Inferior parietal cortex (tissue), 1 donor: ENCODE measurements at regions not wholly inside any gene's neighbourhood (a gene's known extent, or its start where the extent isn't known, plus 50 kb on each side); places are given as distances from the start of the nearest gene placed in this dataset.

Experiments used
- DNase-seq: peaks from one replicate; pipeline ENCODE4 v3.0.0-alpha.2; 2016; ENCODE audit errors: extremely low spot score

GRCh38 chr16:73840728-73841127, 455.9 kb upstream of the PSMD7 start:
- no peak for DNase-seq

DNA sequence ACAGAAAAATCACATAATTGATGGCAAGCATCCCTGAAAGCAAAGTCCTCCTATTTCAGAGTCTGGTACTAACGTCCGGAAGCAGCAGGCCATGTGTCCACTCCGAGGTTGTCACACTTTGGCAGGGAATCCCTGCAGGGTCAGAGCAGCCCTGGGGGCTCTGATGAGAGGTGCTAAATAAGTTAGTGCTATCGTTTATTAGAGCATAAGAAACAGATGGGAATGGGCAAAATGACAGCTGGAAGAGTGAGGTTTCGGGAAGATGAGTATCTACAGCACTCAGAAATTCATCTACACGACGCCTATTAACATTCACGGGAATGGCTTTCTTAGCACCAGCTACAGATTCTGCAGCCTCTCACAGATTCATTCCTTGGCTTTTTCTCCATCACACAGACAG, 465.4 kb upstream of the PSMD7 start:
- no peak for DNase-seq

DNA sequence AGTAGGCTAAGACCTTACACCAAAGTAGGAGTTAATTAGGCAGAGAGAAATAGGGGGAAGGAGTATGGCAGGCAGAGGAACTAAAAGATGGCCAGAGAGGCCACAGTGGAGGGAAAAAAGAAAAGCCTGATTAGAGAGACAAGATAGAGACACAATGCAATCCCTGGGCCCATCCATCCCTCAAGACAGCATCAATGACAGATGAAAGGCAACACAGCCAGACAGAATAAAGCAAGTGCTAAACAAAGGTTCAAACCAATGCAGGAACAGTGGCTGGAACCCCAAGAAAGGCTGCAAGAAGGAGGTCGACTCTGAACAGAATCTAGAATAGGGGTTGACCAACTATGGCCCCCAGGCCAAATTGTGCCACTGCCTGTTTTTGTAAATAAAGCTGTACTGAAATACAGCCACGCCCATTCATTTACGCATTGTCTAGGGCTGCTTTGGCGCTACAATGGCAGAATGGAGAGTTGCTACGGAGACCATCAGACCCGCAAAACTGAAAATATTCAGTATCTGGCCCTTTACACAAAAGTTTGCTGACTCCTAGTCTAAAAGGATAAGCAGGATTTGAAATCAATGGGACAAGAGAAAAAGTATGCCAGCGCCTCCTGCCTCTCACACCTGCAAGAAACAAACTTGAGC, 473.3 kb upstream of the PSMD7 start:
- DNase-seq, result no peak

DNA sequence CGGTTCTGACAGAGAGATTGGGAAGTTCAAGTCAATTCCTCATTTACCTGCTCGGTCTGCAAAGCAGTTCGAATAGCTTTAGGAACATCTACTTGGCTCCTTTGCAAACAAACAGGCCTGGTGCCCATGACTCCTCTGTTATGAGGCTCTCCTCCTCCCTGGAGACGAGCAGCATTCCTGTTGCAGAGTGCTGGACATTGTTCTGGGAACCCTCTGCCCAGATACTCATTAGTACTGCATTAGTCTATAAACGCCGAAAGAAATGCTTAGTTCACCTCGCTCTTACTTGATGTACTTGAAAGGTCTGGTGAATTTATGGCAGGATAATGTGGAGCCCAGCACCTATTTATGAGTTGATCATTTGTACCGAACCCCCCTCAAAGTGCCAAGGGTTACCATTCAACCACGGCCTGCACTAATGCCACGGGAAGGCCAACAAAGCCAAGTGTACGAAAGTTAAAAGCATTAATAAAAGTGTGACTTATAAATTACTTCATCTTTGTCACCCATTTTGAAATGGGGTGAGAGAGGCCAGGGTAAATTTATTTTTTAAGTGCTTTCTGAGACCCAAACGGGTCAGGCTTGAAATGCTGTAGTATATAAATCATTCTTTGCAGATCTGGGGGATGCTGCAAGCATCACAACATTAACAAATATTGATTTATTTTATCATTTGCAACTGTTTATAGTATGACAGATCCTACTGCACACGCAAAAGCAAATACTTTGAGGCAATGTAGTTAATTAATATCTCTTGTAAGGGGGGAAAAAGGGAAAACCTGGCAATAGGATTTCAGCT, 478.9 kb upstream of the PSMD7 start:
- DNase-seq, result no peak

GRCh38 chr16:73813527-73813926, 483.1 kb upstream of the PSMD7 start:
- DNase-seq, result no peak

GRCh38 chr16:73804456-73804855, 492.2 kb upstream of the PSMD7 start:
- DNase-seq, result no peak

DNA sequence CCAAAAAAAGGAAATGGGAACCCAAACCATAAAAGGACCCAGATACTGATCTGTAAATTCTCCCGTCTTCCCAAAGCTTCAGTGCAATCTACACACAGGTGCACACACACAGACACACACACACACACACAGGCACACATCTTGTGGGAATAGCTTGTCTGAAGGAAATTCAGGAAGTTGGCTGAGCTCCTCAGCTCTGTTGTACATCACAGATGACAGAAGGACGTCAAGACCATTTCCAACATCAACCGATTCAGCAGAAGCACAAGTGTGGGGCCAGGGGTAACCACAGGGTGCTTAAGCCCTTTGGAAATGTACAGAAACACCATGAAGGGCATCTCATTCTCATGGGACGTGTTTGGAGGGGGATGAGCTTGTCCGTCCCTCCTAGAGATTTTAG, 498.1 kb upstream of the PSMD7 start:
- DNase-seq, result no peak

DNA sequence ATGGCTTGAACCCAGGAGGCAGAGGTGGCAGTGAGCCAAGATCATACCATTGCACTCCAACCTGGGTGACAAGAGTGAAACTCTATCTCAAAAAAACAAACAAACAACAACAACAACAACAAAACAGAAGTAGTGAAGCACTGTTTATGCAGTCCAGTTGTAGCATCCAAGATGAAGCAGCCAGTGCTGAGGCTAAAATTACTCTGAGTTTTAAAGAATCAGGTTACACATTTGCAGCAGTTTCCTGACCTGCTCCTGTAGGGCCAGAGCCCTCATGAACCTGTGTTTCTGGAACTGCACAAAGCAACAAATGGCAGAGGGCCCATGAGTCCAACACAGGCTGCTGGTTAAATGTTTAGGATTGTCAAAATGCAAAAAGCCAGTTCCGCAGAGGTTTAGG, 499.5 kb upstream of the PSMD7 start:
- no peak for DNase-seq

GRCh38 chr16:73796241-73796640, 500.4 kb upstream of the PSMD7 start:
- DNase-seq, result no peak

DNA sequence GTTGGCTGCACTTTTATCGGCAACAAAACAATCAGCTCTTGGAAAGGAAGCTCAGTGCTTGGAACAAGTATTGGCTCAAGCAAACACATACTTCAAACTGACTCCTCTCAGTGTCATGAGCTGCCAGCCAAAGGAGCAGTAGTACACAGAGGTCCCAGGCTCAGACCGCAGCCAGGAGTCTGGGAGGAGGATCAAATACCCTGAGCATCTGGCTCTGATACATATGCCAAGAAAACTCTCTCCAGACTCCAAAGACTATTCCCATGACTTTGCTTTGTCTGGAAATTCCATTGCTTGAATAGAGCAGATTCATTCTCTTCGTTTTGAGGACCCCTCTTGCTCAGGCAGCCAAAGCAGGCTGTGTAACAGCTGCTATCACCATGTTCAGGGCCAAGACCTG, 501.6 kb upstream of the PSMD7 start:
- no peak for DNase-seq

DNA sequence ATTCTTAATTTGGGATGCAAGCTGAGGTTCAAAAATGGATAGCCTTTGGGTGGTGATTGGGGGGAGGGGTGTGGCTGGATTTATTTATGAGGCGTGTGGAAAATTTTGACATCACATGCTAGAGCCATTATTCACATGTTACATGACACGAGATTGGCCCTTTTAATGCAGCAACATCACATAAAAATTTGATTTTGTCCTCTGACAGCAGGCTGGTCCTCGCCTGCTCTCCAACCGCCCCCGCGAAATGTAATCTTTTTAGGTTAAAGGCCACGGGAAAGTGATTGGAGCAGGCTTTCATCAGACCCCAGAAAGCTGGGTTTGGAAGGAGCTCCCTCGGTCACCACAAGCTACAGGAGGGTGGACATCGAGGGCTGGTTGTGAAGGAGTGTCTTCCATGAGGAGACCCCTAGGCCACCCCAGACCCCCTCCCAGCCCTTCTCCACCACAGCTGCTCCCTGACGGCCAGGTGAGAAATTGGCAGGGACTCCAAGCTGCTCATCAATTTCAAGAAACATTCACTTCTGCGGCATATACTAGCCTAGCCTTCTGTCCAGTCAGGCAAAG, 502.7 kb upstream of the PSMD7 start:
- DNase-seq, result no peak

DNA sequence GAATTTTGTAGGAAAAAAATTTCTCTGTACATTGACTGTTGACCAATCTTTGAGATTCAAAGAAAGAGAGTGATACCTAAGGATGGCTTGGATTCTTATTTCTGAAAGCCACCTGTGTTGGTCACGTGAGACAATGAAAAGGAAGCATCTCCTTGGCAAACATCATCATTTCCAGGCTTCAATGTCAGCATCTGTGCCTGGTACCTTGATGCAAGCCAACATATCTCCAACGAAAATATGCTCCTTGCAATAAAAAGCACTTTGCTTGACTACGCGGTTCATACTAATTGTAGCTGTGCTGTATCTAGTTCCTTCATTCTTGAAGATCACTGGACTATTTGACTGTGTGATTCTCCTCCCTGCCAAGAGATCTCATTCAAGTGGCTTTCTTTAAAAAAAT, 503.4 kb upstream of the PSMD7 start:
- no peak for DNase-seq

DNA sequence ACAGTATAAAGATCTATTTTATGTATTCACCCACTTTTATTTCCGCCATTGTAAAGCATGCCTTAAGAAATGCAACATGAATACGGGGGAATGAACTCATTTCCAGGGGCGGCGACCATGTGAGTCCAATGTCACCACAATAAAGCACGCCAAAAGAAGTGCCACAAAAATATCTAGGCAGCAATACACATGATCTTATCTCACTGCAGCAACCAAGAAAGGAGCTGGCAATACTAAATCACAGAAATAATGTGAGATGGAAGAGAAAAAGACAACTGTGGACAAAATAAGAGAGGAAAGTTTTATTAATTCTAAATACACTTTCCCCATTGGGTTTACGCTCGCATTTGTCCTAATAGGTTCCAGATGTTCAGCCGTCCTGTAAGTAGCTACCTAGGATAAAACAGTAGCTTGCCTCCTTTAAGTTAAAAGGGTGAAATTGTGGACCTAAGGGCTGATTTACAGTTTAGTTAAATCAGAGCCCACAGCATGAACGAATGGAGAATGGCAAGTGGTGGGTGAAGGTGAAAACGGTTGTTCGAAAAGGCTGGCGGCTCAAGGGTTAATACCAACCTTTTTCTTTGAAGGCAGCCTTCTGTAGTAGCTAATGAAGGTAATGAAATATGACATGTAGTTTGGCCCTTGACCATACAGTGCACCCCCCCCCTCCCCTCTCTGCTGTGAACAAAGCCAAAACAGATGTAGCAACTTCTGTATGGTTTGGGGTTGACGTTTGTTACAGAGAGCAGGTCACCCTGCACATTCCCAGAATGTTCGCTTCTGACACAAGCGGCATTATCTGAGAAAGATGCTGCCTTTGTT, 504.2 kb upstream of the PSMD7 start:
- no peak for DNase-seq

DNA sequence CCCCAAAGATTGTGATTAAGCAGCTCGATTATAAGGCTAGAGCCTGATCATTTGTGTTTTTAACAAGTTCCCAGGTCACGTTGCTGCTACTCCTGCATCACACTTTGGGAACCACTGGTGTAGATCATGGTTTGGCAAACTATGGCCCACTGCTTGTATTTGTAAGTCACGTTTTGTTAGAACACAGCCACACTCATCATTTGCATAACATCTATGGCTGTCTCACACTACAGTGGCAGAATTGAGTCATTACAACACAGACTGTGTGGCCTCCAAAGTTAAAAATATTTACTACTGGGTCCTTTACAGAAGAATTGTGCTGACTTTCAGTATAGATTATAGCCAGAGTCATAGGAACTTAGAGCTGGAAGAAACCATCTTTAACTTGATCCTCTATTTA, 515.3 kb upstream of the PSMD7 start:
- DNase-seq, result no peak

GRCh38 chr16:73778887-73779286, 517.7 kb upstream of the PSMD7 start:
- no peak for DNase-seq

GRCh38 chr16:73775841-73776388, 520.7 kb upstream of the PSMD7 start:
- DNase-seq, result no peak

DNA sequence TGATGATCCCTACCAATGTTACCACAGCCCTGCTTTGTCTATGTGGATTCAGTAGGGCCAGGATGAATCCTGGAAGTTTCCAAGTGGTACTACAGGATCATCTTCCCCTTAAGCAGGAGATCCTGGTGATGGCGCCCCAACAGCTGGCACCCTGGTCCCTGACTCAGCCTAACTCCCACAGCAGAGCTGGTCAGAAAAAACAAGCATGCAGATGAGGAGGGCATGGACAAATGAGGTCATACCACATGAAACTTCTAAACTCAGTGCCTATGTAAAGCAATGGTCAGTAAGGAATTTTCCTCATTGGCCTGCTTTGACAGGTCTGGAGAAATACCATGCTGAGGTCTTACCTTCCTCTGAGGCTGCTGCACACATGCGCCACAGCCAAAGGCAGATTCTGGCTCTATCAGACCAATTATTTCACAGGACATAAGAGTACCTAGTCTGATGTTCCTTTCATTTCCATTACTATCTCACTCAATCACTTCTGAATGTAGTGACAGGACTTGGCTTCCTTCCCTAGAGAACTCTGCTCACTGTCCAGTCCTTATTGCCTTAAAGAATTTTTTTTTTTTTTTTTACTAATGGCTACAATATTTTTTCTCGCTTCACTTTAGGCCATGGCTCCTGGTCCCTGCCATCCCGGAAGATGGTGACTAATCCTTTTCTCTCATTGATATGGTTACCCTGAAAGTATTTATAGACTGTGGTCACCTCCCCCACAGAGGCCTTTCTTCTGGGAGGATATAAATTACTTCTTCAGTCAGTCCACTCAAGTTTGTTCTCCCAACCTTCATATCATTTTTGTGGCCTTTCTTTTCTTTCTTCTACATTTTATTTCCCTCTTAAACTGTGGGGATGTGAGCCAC, 525.2 kb upstream of the PSMD7 start:
- DNase-seq, result no peak

DNA sequence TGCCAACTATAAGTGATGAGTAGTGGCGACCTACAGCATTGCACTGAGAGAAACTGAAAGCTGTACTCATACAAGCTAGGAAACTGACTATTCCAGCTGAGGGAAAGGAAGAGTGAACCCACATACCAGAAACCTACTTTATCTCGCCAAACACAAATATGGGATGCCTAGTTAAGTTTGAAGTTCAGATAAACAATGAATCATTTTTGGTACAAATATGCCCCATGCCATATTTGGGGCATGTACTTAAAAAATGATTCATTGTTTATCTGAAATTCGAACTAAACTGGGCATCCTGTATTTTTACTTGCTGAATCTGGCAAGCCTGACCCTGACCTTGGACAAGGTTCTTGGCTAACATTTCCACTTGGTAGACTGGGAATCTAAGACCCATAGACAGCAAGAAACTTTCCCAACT, 527.8 kb upstream of the PSMD7 start:
- no peak for DNase-seq

DNA sequence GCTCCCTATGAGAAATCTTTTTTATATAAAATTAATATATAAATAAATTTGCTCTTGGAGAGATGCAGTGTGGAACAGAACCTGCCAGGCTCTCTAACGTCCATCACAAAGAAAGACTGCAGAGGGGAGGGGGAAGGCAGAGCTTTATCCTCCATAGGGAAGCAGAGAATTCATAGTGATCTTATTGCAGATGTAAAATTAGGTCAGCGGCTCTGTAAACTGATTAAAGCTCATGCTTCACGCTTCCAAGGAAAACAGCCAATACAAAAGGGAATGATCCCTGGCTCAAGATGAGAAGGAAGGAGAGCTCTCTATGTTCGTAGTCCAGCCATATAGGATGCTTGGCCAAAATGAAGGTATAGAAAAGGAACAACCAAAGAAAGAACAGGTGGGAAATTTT, 532.3 kb upstream of the PSMD7 start:
- no peak for DNase-seq

- no peak for DNase-seq
These were observed 540.1 kb upstream of the PSMD7 start for GRCh38 chr16:73756289-73757178.
